GM03348 (cell line): ENCODE measurements at regions not wholly inside any gene's neighbourhood (a gene's known extent, or its start where the extent isn't known, plus 50 kb on each side); places are given as distances from the start of the nearest gene placed in this dataset.

Experiments used
- DNase-seq: peaks from one replicate; pipeline ENCODE4 v3.0.0; 2012; ENCODE audit warnings: low spot score

- no peak for DNase-seq
Measured at GRCh38 chr2:239763433-239764097, 261.6 kb downstream of the NDUFA10 start.

- DNase-seq: no peak
Measured at GRCh38 chr2:239762655-239763269, 262.4 kb downstream of the NDUFA10 start.

GRCh38 chr2:239762106-239762505, 263.0 kb downstream of the NDUFA10 start:
- no peak for DNase-seq

GRCh38 chr2:239760596-239760995, 264.5 kb downstream of the NDUFA10 start:
- DNase-seq: no peak

- no peak for DNase-seq
Measured at GRCh38 chr2:239758279-239758877, 266.8 kb downstream of the NDUFA10 start.

GRCh38 chr2:239756790-239757760, 268.1 kb downstream of the NDUFA10 start:
- DNase-seq: no peak

- no peak for DNase-seq
Measured at GRCh38 chr2:239756031-239756789, 268.9 kb downstream of the NDUFA10 start.

GRCh38 chr2:239753401-239753837, 271.7 kb downstream of the NDUFA10 start:
- no peak for DNase-seq

GRCh38 chr2:239752951-239753350, 272.2 kb downstream of the NDUFA10 start:
- no peak for DNase-seq

GRCh38 chr2:239751679-239752355, 273.3 kb downstream of the NDUFA10 start:
- DNase-seq: no peak

- DNase-seq: no peak
Measured at GRCh38 chr2:239750929-239751678, 274.0 kb downstream of the NDUFA10 start.

- DNase-seq: no peak
Measured at GRCh38 chr2:239750045-239750835, 274.9 kb downstream of the NDUFA10 start.

- no peak for DNase-seq
Measured at GRCh38 chr2:239749272-239749873, 275.8 kb downstream of the NDUFA10 start.

- DNase-seq: no peak
Measured at GRCh38 chr2:239748811-239749210, 276.3 kb downstream of the NDUFA10 start.

- no peak for DNase-seq
Measured at GRCh38 chr2:239747771-239748170, 277.4 kb downstream of the NDUFA10 start.

- no peak for DNase-seq
Measured at GRCh38 chr2:239747274-239747673, 277.9 kb downstream of the NDUFA10 start.

- DNase-seq: no peak
Measured at GRCh38 chr2:239746559-239747246, 278.4 kb downstream of the NDUFA10 start.
